Ammon's horn (tissue), 1 donor: ENCODE measurements at regions not wholly inside any gene's neighbourhood (a gene's known extent, or its start where the extent isn't known, plus 50 kb on each side); places are given as distances from the start of the nearest gene placed in this dataset.
A peak's percentile ranks its signal among the peaks of the same experiment; 100 is the strongest.
"Not testable (repeated sequence)": the region's sequence is repeated elsewhere in the genome, so short reads cannot be mapped to it uniquely, and the experiment has no call there.

Source experiments
- DNase-seq: peaks from one replicate; pipeline ENCODE4 v3.0.0-alpha.2; 2016; ENCODE audit warnings: low spot score

DNA sequence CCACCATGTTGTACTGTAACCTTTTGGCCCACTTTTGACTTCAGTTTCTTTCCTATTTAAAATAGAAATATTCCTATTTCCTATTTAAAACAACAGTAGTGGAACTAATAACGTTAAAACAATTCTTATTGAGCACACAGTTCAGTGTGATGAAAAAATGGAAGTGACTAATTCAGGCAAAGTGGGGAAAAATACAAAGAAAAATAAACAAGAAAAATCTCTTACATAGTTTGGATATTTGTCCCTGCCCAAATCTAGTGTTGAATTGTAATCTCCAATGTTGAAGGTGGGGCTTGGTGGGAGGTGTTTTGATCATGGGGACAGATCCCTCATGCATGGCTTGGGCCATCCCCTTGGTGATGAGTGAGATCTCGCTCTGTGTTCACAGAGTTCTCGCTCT is 198.1 kb upstream of the CPHXL start:
- no peak for DNase-seq

DNA sequence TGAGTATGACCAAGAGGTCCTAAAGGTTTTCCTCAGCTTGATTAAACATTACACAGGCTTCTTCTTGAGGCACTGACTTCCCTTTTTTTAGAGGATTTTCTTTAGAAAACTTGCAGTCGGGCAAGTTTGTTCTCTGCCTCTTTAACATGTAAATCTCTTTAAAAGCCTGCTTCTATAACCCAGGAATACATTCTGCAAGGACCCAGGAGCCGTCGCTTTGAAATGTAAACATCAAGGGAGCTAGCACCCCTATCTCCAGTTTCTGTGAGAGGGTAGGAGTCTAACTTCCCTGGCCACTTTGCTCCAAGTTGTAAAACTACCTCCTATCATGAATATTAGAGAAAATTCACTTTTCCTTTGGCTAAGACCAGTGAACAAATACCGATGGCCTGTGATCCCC is 201.5 kb upstream of the CPHXL start:
- DNase-seq: no peak

DNA sequence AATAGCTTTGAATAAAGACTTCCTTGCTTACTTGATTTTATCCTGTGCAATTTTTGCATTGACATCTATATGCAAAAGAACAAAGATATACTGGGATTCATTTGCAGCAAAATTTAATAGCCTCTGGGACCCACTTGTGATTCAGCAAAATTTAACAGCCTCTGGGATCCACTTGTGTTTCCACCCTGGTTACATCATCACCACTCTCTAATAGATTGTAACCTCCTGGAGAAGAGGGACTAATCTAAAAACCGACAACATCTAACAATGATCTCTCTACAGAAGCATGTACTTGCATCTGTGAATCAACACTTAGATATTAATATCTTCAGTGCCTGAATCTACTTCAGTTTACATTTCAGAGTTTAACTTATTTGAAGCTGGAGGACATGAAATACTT is 202.0 kb upstream of the CPHXL start:
- no peak for DNase-seq

DNA sequence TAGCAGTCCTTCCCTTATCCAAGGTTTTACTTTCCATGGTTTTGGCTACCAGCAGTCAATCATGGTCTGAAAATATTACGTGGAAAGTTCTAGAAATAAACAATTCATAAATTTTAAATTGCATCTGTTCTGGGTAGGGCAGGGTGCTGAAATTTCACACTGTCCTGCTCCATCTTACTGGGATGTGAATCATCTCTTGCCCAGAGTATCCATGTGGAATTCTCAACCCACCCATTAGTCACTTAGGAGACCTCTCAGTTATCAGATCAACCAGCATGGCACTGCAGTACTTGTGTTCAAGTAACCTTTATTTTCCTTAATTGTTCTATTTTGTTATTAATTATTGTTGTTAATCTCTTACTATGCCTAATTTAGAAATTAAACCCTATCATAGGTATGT is 202.8 kb upstream of the CPHXL start:
- DNase-seq: no peak

DNA sequence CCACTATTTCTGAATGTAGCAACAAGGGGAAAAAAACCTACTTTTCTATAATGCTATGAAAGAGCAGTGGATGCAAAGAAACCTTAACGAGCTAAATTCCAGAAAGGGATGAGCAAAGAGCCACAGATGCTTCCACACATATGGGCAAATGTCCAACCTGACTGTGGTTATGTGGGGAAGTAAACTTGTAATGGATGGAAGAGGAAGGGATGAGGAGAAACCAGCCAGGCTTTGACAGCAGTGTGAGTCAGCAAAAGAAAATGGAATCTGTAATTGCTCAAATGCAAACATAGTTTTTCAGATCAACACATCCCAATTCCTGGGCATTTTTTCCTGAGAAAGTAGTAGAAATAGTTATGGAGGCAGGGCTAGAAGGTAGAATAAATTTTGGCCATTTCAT is 204.8 kb upstream of the CPHXL start:
- DNase-seq: no peak

DNA sequence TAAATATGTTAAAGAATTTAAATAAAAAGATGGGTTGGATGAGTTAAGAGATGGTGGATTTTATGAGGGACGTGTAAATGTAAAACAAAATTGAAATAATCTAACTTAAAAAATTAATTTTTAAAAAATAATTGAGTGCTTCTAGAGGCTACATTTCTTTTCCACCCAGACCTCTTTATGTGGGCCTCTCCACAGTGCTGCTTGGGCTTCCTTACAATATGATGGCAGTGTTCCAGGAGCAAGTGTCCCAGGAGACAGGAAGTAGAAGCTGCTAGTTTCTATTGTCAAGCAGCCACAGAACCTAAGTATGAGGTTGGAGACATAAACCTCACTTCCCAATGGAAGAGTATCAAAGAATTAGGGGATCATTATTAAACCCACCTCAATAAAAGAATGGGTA is 205.7 kb upstream of the CPHXL start:
- DNase-seq: no peak

DNA sequence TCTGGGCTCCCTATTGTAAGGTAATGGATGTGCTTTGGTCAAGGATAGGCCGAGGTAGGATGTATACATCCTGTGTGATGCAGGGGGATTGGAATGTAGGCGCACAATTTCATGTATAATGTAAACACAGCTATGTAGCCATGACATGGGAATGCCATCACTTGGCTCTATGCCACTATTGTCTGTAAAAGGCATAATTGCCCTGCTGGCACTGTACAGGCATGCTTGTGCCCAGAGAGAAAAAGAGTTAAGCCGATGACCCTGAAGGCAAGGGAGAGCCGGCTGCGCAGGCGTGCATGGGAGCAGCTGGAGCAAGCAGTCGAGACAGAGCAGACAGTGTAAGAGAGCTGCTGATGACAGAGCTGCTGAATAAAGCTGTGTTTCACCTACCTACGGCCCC is 212.5 kb upstream of the CPHXL start:
- DNase-seq: no peak

DNA sequence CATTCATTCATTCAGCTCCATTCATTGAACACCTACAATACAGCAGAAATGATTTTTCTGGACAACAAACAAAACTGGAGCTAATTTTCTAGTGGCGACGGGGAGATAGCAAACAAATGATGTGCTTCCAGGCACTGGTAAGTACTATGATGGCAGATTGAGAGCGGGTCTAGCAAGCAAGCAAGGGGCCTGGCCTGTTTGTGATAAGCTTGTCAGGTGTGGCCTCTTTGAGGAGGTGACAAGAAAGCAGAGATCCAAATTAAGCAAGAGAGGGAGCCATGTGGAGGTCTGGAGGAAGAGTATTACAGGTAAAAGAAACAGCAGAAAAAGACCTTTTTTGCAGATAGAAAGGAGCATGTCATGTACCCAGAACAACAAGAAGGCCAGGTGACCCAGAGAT is 216.1 kb upstream of the CPHXL start:
- DNase-seq: no peak

DNA sequence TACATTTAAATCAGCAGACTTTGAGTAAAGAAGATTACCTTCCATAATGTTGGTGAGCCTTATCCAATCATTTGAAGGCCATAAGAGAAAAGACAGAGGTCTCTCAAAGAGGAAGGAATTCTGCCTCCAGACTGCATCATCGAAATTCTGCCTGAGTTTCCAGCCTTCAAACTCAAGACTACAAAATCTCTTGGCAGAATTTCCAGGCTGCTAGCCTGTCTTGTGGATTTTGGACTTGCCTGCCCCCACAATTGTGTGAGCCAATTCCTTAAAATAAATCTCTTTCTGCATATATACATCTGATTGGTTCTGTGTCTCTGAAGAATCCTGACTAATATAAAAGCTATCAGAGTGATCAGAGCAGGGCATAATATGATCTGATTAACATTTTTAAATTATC is 216.6 kb upstream of the CPHXL start:
- no peak for DNase-seq

DNA sequence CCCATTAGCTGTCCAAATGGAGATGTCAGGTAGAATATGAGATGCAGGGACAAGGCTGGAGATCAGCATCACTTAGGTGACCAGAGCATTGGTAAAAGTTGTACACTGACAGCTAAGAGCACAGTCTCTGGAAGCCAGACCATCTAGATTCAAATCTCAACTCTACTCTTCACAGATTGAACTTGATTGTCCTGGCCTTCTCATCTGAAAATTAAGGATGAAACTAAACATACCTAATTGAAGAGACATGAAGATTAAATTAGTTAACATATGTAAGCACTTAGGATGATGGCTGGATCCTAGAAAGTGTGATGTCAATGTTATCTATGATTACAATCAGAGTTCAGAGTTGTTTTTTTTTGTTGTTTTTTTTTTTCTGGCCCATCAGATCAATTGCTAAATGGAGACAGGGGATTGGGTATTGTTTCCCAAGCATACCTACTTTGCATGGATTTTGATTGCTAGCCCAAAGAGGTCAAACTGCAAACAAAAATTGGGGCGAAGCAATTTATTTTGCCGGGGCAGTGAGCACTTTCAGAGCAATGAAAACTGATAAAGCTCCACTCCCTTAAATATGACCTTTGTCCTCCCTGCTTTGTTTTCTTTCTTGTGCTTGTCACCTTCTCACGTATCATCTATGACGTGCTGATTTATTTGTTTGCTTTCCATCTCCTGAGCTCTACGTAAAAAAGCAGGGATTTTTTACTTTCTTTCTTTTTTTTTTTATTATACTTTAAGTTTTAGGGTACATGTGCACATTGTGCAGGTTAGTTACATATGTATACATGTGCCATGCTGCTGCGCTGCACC is 217.6 kb upstream of the CPHXL start:
- no peak for DNase-seq

DNA sequence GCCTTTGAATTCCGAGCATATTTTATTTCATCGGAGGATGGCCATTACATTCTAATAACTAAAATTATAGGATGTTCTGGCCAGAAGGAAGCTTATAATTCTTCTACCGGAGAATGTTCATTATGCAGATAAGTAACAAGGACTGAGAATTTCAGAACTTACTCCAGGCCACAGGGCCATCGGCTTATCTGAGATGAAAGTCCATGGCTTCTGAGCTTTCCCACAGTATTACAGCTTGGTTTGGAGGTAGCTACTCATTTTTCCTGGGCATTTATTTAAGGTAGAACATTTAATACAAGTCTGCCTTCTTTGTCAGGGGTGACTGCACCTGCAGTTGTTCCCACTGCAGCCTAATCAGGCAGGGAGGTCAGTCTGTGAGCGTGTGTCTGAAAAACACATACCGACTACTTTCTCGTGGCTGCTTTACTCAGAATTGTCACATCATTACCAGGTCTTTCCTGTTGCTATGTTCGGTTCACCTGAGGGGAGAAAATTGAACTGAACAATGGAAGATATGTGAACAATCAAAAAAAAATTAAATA is 219.7 kb upstream of the CPHXL start:
- DNase-seq: no peak

DNA sequence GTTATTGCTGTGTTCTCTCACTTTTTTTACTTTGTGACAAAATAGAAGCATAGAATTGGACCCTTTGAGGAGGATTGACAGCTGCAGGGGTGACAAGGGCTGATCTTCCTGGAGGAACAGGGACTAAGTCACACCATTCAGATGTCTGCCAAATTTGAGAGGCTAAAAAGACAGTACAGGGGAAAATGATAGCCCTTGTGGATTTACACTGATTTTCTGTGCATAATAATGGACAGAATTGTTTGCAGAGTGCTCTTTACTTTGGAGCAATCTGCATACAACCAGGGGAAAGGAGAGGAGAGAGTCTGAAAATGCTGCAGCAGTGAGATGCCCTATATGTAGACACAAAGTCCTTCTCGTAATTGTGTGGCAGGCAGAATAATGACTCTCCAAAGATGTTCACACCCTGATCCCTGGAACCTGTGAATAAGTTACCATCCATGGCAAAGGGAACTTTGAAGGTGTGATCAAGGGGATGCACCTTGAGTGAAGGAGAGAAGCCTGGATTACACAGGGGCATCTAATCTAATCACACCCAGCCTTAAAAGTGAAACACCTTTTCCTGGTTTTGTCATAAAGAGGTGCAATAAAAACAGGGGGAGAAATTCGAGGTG is 221.4 kb upstream of the CPHXL start:
- DNase-seq: peak; percentile 11

DNA sequence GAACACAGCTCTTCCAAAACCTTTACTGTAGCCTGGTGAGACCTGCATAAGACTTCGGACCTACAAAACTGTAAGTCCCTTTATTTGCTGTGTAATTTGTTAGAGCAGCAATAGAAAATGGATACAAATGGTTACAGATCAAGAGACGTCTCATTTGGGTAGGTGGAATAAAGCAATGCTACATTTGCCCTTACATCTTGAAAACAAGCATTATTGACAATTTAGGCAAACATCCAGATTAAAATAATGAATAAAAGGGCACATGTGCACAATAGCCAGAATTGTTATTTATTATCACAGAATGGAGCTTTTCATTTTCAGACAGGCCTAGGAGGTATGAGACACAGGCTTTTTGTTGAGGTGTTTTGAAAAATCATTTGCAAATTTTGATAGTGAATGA is 222.2 kb upstream of the CPHXL start:
- peak; percentile 26 for DNase-seq

DNA sequence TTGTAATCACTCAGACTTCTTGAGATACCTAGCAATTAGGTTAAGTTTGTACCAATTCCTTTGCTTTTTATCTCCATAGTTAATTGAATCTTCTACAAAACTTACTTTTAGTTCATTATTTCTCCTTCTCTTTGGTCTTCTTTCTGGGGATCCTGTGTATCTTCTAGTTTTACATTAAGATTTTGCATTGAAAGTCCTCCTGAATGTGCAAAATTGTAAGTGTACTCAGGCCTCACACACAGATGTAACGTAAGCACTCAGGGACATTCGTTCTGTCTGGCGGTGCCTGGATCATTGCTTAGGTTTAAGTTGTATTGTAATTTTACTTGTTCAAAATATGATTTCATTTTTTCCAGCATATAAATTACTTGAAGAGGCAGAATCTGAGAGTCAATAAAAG is 222.6 kb upstream of the CPHXL start:
- peak; percentile 39 for DNase-seq

DNA sequence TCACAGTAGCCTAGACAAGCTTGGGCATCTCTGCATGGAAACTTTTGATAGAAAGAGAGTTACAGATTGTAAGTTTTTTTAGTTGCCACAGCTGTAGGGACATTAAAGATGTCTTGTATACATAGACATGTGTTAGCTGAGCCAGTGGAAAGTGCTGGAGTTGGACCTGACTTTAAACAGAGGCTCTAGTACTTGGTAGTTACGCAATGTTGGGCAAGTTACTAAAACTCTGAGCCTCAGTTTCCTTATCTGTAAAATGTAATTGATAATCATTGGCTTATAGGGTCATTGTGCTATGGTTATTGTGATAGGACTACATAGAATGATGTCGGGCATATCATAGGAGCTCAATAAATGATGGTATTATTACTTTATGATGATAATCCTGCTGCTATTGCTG is 225.8 kb upstream of the CPHXL start:
- no peak for DNase-seq

DNA sequence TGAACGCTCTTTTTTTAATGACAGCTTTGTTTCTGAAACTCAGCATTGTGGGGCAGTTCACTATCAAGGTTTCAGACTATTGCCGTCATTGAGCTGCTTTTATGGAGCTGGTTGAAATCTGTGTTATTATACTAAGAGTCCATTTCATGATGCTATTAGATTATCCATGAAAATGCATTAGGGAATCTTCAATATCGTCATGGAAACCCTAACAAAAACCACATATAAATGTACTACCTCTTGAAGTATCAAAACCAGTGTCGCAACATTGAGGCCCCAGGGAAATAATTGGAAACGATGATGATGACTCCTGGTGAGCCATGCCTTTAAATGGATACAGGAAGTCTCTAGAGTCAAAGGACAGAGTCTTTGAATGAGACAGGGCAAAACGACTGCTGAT is 231.6 kb upstream of the CPHXL start:
- DNase-seq: no peak

DNA sequence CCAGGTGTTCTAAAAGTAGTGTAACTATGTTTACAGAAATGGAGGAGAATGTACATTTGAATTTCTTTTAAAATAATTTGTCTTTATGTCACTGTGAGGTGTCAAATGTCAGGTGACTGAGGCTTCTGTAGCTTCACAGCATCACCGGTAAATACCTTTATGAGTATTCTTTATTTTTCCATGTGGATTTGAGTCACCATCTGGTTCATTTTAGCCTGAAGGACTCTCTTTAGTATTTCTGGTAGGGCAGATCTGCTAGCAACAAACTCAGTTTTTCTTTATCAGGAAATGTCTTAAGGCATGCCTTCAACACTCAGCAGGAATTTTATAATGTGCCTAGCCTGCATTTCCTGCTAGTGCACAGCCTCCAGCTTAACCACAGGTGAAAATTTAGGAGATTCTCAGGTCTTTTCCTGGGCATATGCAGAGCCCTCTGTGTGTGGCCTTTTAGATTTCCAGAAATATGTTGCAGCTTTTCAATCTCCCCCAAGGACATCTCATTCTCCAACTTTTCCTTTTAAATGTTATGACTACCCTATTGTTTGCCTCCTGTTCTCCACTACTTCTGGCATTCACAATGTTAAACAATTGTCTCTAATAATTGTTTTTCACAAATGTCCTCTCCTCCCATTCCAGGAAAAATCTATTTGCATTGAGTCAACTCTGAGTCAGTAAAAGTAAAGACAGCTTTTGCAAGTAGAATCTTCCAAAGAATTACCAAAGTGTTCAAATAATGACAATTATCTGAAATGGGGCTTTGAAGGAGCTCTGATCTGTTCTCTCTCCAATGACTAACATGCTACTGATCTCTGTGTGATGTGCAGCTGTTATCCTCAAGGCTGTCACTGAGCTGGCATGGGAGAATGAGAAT is 239.4 kb upstream of the CPHXL start:
- DNase-seq: peak; percentile 43

DNA sequence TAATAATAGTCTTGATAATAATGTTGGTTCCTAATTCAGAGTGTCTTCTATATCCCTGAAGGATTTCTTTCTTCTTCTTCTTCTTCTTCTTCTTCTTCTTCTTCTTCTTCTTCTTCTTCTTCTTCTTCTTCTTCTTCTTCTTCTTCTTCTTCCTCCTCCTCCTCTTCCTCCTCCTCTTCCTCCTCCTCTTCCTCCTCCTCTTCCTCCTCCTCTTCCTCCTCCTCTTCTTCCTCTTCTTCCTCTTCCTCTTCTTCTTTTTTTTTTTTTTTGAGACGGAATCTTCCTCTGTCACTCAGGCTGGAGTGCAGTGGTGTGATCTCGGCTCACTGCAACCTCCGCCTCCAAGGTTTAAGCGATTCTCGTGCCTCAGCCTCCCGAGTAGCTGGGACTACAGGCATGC is 242.8 kb upstream of the CPHXL start:
- DNase-seq: not testable (repeated sequence)

DNA sequence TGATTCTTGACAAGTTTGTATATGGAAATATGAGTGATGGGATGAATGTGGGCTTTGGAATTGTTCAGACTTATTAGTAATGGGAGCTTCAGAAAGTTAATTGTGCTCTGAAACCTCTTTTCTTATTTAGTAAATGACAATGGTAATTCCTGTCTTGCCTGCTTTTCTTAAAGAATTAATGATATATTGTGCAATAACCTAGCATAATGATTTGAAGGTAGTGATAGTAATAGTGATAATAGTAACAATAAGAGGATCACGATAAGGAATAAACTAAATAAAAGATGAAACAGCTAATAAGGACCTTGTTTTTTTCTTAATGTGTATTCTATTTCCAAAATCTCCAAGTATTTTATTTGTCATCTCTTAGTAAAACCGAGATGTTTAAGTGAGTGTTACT is 245.0 kb upstream of the CPHXL start:
- no peak for DNase-seq

DNA sequence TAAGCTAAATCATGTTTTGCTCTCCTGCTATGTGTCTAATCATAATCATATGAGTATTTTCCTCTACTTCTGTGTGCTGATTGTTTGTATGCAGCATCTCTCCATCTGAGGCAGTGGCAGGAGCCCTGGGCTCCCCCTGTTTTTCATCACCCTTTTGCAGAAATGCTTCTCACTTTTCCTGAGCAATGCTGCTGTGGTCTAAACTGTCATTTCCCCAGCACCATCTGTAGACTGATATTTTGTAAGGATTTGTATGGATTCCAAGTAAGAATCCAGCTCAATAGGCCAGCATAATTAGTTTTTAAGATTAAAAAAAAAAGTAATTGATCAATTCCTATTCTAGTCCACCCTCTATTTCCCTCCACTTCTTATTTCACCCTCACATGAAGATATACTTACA is 257.0 kb upstream of the CPHXL start:
- DNase-seq: no peak

DNA sequence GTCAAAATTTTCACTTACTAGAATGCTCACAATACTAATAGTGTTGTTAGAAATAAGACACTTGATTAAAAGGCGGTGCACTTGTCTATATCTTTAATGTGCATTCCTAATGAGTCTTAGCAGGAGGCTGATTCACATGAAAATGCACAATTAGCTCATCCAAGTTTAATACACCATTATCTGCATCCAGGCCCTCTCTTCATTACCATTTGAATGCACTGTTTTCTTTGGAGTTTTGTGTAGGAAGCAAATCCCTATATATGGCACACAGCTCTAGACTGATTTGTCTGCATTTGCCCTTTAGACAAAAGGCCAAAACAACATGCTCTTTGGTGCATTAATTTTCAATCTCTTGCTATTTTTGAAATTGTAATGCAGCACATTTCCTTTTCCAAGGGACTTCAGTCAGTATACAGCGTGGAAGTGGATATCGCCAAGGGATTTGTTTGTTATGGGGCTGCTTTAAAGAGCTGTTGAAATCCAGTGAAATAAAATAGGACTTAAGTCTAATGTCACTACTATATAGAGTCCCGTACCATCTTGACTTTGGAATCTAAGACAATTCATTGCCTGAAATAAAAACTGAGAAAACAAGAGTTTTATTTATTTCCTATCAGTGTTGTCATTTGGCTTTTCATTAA is 257.6 kb upstream of the CPHXL start:
- DNase-seq: no peak

DNA sequence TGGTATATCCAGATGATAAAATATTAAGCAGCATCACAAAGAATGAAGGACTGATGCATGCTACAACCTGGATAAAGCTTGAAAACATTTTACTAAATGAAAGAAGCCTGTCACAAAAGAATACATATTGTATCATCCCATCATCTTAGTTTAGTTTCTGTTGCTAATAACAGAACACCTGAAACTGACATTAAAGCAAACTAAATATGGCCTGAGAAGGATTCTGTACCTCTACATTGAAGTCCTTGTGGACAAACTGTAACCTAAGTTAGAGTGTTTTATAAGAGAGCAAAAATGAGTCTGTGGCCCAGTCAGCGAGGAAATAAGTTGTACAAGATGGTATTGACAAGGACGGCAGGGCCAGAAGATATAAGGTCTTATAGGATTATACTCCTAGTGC is 261.0 kb upstream of the CPHXL start:
- DNase-seq: no peak
